BLaER1 treated with 17β-estradiol and CSF1 and Interleukin-3, amounts not matched to agents 10 nM and 100 nM (cell line): ENCODE measurements at regions not wholly inside any gene's neighbourhood (a gene's known extent, or its start where the extent isn't known, plus 50 kb on each side); places are given as distances from the start of the nearest gene placed in this dataset.

ENCODE experiments used
- H3K27ac ChIP-seq, 11 experiments: shearing (Covaris generic); formaldehyde crosslinking; 2 replicates each; pipeline ENCODE4 v1.8.1; 2022
- H3K27me3 ChIP-seq, 11 experiments: shearing (Covaris generic); formaldehyde crosslinking; 2 replicates each; pipeline ENCODE4 v1.8.1; 2022
- H3K36me3 ChIP-seq, 11 experiments: shearing (Covaris generic); formaldehyde crosslinking; 2 replicates each; pipeline ENCODE4 v1.8.1; 2022
- H3K4me1 ChIP-seq, 10 experiments: shearing (Covaris generic); formaldehyde crosslinking; 2 replicates each; pipeline ENCODE4 v1.8.1; 2022
- H3K4me2 ChIP-seq, 11 experiments: shearing (Covaris generic); formaldehyde crosslinking; 2 replicates each; pipeline ENCODE4 v1.8.1; 2022
- H3K4me3 ChIP-seq, 10 experiments: shearing (Covaris generic); formaldehyde crosslinking; 2 replicates each; pipeline ENCODE4 v1.8.1; 2022
- H3K9ac ChIP-seq, 11 experiments: shearing (Covaris generic); formaldehyde crosslinking; 2 replicates each; pipeline ENCODE4 v1.8.1; 2022
- H3K9me3 ChIP-seq, 11 experiments: shearing (Covaris generic); formaldehyde crosslinking; replicated peaks in 1 of 11; 2 replicates each; pipeline ENCODE4 v1.8.1; 2022
- H4K20me1 ChIP-seq, 11 experiments: shearing (Covaris generic); formaldehyde crosslinking; 2 replicates each; pipeline ENCODE4 v1.8.1; 2022
- Cebpa-rat ChIP-seq, 11 experiments: shearing (Covaris generic); IDR thresholded peaks; 2 replicates each; pipeline ENCODE4 v1.8.1; 2022

DNA sequence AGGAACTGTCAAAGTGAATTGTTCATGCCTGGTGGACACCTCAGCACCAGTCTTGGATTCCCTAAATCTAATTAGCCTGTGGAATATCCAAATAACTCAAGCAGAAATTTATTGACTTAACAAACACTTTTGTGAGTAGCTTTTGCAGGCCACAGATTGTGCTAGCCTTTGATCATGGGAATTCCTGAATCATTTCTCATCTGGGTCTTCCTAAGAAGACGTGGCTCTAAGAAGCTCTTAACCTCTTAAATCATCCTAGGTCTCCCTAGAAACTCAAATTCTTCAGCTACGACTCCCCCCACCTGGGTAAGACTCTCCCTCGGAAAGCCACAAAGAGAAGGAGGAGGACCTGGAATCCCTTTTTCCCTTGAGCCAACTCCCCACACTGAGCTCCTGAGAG, 53.8 kb upstream of the PSEN2 start:
- H3K36me3 ChIP-seq: no peaks in the 10 kb centered on the region
- TF ChIP-seq Cebpa-rat (IDR thresholded peaks at IDR 0.05): no peak
- no peak overlapping the region for H3K4me3 ChIP-seq
- H3K4me2 ChIP-seq: no peak overlapping the region
- H3K9ac ChIP-seq: no peak overlapping the region
- H3K4me1 ChIP-seq: peaks cover 4 to 28% (median 17%) of the 10 kb centered on the region in 10 experiments; a peak in 18 of 20 replicates
- H3K27ac ChIP-seq: no peak overlapping the region
- H3K27me3 ChIP-seq: no peaks in the 10 kb centered on the region
- H4K20me1 ChIP-seq: no peaks in the 10 kb centered on the region
- H3K9me3 ChIP-seq: no peaks in the 10 kb centered on the region

DNA sequence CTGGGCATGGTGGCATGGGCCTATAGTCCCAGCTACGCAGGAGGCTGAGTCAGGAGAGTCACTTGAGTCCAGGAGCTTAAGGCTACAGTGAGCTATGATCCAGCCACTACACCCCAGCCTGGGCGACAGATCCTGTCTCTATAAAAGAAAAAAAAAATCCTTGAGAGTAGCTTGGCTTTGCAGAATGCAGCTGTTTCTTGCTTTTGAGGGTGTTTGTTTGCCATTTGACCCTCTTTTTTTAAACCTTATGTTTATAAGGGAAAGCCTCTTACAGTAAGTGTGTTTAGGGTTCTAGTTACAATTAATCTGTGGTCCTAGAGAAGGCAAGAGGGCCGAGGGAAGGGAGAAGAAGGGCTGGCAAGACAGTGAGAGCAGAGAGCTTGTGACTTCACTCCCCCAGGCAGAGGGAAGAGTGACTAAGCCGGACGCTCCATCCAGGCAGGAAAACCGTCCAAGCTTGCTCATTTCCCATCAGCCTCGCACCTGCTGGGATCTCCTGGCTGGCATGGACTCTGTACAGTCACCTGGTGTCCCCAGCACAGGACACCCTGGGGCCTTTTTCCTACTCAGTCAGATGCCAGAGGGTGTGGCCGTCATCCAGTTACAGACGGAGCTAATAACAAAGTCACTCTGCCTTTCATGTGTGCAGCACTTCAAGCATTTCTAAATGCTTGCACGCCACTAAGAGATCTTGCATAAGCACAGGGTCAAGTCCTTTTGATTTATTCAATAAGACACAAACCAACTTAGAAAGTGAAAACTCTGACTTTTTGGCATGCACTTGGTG, 55.5 kb upstream of the PSEN2 start:
- no peak overlapping the region for H3K9ac ChIP-seq
- no peak overlapping the region for H3K27ac ChIP-seq
- H4K20me1 ChIP-seq: no peaks in the 10 kb centered on the region
- no peak for TF ChIP-seq Cebpa-rat (IDR thresholded peaks at IDR 0.05)
- H3K27me3 ChIP-seq: no peaks in the 10 kb centered on the region
- no peak overlapping the region for H3K4me2 ChIP-seq
- no peak overlapping the region for H3K4me3 ChIP-seq
- no peaks in the 10 kb centered on the region for H3K9me3 ChIP-seq
- H3K36me3 ChIP-seq: no peaks in the 10 kb centered on the region
- peaks cover 0 to 12% (median 7%) of the 10 kb centered on the region in 10 experiments; a peak in 11 of 20 replicates for H3K4me1 ChIP-seq

DNA sequence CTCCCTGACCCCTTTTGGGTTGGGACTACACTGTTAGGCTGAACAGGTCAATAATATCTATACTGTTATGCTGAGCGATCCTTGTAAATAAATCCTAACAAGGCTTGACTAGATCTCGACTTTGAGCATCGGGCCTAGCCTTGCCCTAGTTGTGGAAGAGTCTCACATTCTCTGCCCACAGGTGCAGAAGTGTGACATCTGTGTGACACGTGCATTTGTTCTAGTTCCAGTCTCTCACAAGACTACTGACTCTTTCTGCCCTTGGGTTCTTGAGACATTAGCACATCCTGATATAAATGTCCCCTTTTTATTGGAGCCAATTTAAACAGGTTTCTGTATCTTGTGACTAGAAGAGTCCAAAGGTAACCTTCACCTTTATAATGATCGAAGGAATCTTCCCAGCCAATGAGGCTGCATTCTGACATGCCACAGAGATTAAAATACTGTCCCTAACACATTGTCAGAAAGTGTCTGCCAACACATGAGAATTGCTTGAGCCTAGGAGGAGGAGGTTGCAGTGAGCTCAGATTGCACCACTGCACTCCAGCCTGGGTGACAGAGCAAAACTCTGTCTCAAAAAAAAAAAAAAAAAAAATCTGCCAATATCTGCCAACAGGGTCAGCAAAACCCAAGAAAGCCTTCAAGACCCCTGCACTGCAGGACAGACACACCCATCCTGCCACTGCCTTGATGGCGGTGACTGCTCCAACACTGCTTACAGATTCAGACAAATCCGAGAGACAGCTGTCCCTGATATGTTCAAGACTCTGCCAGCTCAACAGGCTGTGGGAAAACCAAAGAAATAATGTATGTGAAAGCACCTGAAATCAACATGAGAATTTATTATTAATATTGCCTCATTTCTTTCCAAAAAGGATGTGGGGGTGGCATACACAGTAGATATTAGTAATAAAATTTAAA, 56.5 kb upstream of the PSEN2 start:
- Histone ChIP-seq H3K9me3 (no peaks in the 10 kb centered on the region), H3K27me3 (no peaks in the 10 kb centered on the region), H3K4me2 (no peak overlapping the region), H3K36me3 (no peaks in the 10 kb centered on the region), H3K27ac (no peak overlapping the region), H3K9ac (no peak overlapping the region), H3K4me1 (peaks cover 0 to 4% (median 1%) of the 10 kb centered on the region in 10 experiments; a peak in 10 of 20 replicates), H4K20me1 (no peaks in the 10 kb centered on the region), H3K4me3 (no peak overlapping the region)
- no peak for TF ChIP-seq Cebpa-rat (IDR thresholded peaks at IDR 0.05)

DNA sequence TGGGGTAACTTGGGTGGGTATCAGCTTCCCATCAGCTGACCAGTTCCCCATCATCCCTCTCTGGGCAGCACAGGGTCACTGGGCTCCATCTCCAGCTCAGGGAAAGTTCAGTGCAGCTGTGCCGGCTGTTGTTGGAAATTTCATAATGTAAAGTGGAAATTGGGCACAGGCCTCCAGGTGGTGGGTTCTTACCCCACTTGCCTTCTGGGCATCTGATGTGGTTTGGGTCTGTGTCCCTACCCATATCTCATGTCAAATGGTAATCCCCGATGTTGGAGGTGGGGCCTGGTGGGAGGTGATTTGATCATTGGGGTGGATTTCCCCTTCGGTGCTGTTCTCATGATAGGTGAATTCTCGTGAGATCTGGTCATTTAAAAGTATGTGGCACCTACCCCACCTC, 59.7 kb upstream of the PSEN2 start:
- Histone ChIP-seq H4K20me1 (no peaks in the 10 kb centered on the region), H3K4me1 (peaks cover 0 to 17% (median 0%) of the 10 kb centered on the region in 10 experiments; a peak in 6 of 20 replicates), H3K27ac (no peak overlapping the region), H3K4me2 (no peak overlapping the region), H3K27me3 (no peaks in the 10 kb centered on the region), H3K9me3 (no peaks in the 10 kb centered on the region), H3K36me3 (no peaks in the 10 kb centered on the region), H3K4me3 (no peak overlapping the region), H3K9ac (no peak overlapping the region)
- no peak for TF ChIP-seq Cebpa-rat (IDR thresholded peaks at IDR 0.05)

DNA sequence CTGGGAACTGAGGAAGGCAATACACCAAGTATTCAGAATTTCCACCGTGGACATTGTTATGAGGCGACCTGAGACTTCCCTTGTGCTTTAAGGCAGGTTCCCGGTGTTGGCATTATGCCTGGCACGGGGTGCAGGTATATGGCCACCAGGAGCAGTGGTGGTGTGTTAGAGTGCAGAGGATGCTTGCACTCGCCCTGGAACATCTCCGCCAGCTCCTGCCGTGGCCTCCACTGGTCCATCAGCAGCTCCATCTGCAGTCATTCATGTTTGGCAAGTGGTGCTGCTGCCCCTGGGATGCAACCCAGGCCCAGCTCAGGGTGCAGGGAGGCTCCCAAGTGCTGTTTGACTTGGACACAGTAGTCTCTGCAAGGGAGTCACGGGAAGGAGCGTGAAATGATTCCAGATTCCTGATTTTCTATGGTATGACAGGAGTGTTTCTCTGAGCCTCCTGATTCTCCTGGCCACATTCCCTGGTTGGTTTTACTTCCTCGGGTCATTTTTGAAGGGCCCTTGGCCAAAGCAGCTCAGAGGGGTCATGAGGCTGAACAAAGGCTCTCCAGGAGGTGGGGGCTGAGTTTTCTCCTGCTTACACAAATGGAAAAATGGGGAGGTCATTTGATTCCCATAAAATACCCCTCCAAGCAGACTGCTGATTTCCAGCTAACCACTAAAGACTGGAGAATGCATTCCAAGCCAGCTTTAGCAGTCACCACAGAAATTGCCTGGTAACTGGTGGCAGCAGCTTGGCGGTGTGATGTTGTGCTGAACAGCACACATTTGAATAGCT, 60.4 kb upstream of the PSEN2 start:
- no peak overlapping the region for H3K4me2 ChIP-seq
- no peaks in the 10 kb centered on the region for H3K36me3 ChIP-seq
- no peaks in the 10 kb centered on the region for H3K9me3 ChIP-seq
- H3K9ac ChIP-seq: no peak overlapping the region
- no peak for TF ChIP-seq Cebpa-rat (IDR thresholded peaks at IDR 0.05)
- no peaks in the 10 kb centered on the region for H4K20me1 ChIP-seq
- no peak overlapping the region for H3K27ac ChIP-seq
- H3K4me3 ChIP-seq: no peak overlapping the region
- peaks cover 0 to 17% (median 0%) of the 10 kb centered on the region in 10 experiments; a peak in 6 of 20 replicates for H3K4me1 ChIP-seq
- H3K27me3 ChIP-seq: no peaks in the 10 kb centered on the region

DNA sequence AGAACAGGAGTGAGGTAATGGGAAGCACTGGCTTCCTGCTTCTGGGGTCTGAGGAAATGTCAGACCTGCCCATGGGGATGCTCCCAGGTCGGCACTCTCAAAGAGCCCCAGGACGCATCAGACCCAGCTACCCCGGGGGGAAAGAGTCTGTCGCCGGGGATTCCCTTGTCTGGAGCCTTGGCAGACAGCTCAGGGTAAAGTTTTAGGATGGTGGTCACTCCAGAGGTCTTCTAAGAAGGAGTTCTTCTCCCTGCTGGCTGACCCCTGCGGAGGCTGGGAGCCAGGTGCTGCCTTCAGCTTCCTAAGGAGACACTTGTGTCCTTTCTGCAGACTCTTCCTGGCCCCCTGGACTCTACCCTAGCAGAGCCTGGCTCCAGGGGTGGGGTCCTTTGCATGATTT, 61.9 kb upstream of the PSEN2 start:
- no peaks in the 10 kb centered on the region for H3K27me3 ChIP-seq
- H3K4me3 ChIP-seq: no peak overlapping the region
- no peak overlapping the region for H3K27ac ChIP-seq
- TF ChIP-seq Cebpa-rat (IDR thresholded peaks at IDR 0.05): no peak
- no peaks in the 10 kb centered on the region for H4K20me1 ChIP-seq
- no peaks in the 10 kb centered on the region for H3K36me3 ChIP-seq
- peak overlapping the region in 6 of 11 experiments; percentile 4 to 44 (median 25); a peak in 11 of 22 replicates for H3K4me2 ChIP-seq
- peaks cover 0 to 23% (median 2%) of the 10 kb centered on the region in 10 experiments; a peak in 6 of 20 replicates for H3K4me1 ChIP-seq
- H3K9me3 ChIP-seq: no peaks in the 10 kb centered on the region
- no peak overlapping the region; a peak in 1 of 22 replicates for H3K9ac ChIP-seq

DNA sequence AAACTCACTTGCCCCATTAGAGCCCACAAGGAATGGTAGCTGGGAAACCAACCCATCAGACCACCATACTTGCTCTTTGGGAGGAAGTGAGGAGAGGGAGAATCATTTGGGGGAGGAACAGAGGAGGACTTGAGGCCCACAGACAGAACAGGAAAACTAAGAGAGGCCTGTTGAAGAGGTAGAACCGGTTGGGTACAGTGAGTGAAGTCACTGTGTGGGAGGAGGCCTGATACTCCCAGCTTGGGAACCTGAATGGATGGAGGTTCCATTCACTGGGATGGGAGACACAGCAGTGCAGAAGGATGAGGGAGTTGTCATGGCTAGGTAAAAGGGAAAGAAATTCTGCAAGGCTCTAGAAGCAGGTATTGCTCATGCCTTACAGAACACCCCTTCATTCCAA, 63.4 kb upstream of the PSEN2 start:
- H3K36me3 ChIP-seq: no peaks in the 10 kb centered on the region
- no peak overlapping the region for H3K27ac ChIP-seq
- H3K4me1 ChIP-seq: peaks cover 0 to 25% (median 2%) of the 10 kb centered on the region in 10 experiments; a peak in 6 of 20 replicates
- H3K9ac ChIP-seq: no peak overlapping the region
- TF ChIP-seq Cebpa-rat (IDR thresholded peaks at IDR 0.05): no peak
- no peaks in the 10 kb centered on the region for H3K9me3 ChIP-seq
- H3K4me3 ChIP-seq: no peak overlapping the region
- no peaks in the 10 kb centered on the region for H3K27me3 ChIP-seq
- no peaks in the 10 kb centered on the region for H4K20me1 ChIP-seq
- no peak overlapping the region for H3K4me2 ChIP-seq

DNA sequence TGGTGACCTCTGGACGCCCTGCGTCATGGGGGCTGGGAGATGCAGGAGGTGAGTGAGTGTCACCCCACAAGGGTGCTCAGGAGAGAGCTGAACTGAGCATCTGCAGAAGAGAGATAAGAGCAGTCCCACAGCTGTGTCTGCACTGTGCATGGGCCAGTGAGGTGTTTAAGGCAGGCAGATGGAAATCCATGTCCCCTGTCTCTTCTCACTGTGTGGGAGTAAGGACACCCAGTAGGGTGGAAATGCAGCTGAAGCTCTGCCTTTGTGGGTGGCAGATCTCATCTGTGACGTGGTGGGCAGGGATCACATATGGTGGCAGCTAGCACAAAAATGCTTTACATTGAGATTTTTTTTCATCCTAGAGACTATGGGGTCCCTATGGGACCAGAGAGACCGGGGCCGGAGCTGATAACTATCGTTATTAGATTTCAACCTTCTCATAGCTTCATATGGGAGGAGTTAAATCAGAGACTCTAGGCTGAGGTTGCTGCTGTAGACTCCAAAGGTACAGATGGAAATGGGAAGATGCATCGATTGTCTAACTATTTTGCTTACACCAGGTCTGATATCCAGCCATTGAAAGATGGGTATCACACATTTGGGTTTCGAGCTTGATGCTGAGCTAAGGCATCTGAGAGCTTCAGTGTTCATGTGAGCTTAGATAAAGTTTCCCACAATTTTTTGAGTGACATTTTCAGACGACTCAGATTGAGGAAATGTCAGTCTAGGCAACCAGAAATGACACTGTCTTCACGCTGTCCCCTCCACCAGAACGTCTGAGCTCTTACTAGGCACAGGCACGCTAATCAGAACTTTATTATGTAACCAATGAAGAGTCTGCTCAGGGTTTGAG, 65.3 kb upstream of the PSEN2 start:
- no peak overlapping the region for H3K4me3 ChIP-seq
- no peak overlapping the region for H3K27ac ChIP-seq
- H3K4me2 ChIP-seq: no peak overlapping the region
- peaks cover 0 to 25% (median 2%) of the 10 kb centered on the region in 10 experiments; a peak in 6 of 20 replicates for H3K4me1 ChIP-seq
- no peaks in the 10 kb centered on the region for H4K20me1 ChIP-seq
- TF ChIP-seq Cebpa-rat (IDR thresholded peaks at IDR 0.05): no peak
- no peaks in the 10 kb centered on the region for H3K36me3 ChIP-seq
- no peaks in the 10 kb centered on the region for H3K9me3 ChIP-seq
- no peak overlapping the region for H3K9ac ChIP-seq
- no peaks in the 10 kb centered on the region for H3K27me3 ChIP-seq
